K562 (cell line): ENCODE measurements at regions not wholly inside any gene's neighbourhood (a gene's known extent, or its start where the extent isn't known, plus 50 kb on each side); places are given as distances from the start of the nearest gene placed in this dataset.

Source experiments
- ATAC-seq: fragments of 200-7000 bp; cut with Tn5 transposase; 3 replicates; pipeline ENCODE4 v1.9.1; 2020; ENCODE audit warnings: moderate library complexity
- BruUV-seq: library from RNA; stranded (reverse); fragments of 400-500 nt; replicated peaks from 2 replicates; lab custom pipeline; 2021; lab: Mats Ljungman, UMichigan
- CTCF ChIA-PET: fragments of 300-600 bp; formaldehyde crosslinking; extraction: SDS; loops from one replicate; lab custom pipeline; 2021; ENCODE audit warnings: low intra/inter-chr PET ratio; lab: Yijun Ruan, JAX
- POLR2A ChIA-PET: fragments of 300-600, 350-650 bp; sonication (Branson Sonifier 250); formaldehyde crosslinking; extraction: SDS; loops from one replicate; lab custom pipeline; 2021; ENCODE audit warnings: antibody characterized with exemption, inconsistent platforms; lab: Yijun Ruan, JAX
- DNase-seq, 4 experiments: peaks; one replicate each; pipeline versions ENCODE4 v3.0.0 to v3.0.0-alpha.2; 2011 to 2018; ENCODE audit warnings: low spot score in 3 of 4, mixed read lengths in 3 of 4; ENCODE audit errors: extremely low read depth in 1 of 4
- FAIRE-seq: peaks from 2 replicates; lab custom pipeline; 2011; peaks lifted over from hg19 to GRCh38; lab: Jason Lieb, UNC
- H2AFZ ChIP-seq: 2 replicates; pipeline ENCODE4 v1.6.0; 2011; ENCODE audit warnings: low read depth, low read length, control low read depth, inconsistent platforms
- H3K27ac ChIP-seq: fragments of 200-600 bp; 3 replicates; pipeline ENCODE4 v1.8.0; 2011; ENCODE audit warnings: low read depth, mild to moderate bottlenecking, control low read depth, inconsistent platforms, low read length, moderate library complexity, mixed read lengths; ENCODE audit errors: extremely low read depth
- H3K27me3 ChIP-seq, 2 experiments: fragments of 300-600 bp in 1 of 2; 2 replicates in 1 of 2; 3 replicates in 1 of 2; pipeline versions ENCODE4 v1.6.0 to v1.8.0; 2011; ENCODE audit warnings: inconsistent platforms in 2 of 2, low read length in 2 of 2, mild to moderate bottlenecking in 1 of 2, mixed read lengths in 1 of 2, moderate library complexity in 1 of 2; ENCODE audit not compliant: control insufficient read depth in 2 of 2, insufficient read depth in 2 of 2
- H3K36me3 ChIP-seq: fragments of 300-600 bp; 3 replicates; pipeline ENCODE4 v1.8.0; 2011; ENCODE audit warnings: mild to moderate bottlenecking, low read length, inconsistent platforms; ENCODE audit not compliant: control insufficient read depth, insufficient read depth
- H3K4me1 ChIP-seq, 2 experiments: fragments of 200-600 bp in 1 of 2; replicated peaks in 1 of 2; 2 replicates in 1 of 2; 3 replicates in 1 of 2; pipeline versions ENCODE4 v1.5.1 to v1.8.0; 2011; ENCODE audit warnings: inconsistent platforms in 2 of 2, low read length in 2 of 2, mild to moderate bottlenecking in 1 of 2, mixed read lengths in 1 of 2, moderate library complexity in 1 of 2; ENCODE audit not compliant: control insufficient read depth in 2 of 2, insufficient read depth in 2 of 2
- H3K4me2 ChIP-seq: 2 replicates; pipeline ENCODE4 v1.6.1; 2011; ENCODE audit warnings: low read length, control low read depth, inconsistent platforms, mixed read lengths; ENCODE audit not compliant: insufficient read depth
- H3K4me3 ChIP-seq: fragments of 200-600 bp; sonication (generic), shearing (Covaris generic); 2 replicates; pipeline ENCODE4 v1.5.1; 2016; ENCODE audit warnings: control low read depth, inconsistent platforms
- H3K79me2 ChIP-seq: fragments of 200-600 bp; 3 replicates; pipeline ENCODE4 v1.8.0; 2011; ENCODE audit warnings: low read length, inconsistent platforms; ENCODE audit not compliant: control insufficient read depth, insufficient read depth
- H3K9ac ChIP-seq, 2 experiments: 2 replicates each; pipeline versions ENCODE4 v1.6.0 to v1.6.1; 2011; ENCODE audit warnings: low read depth in 2 of 2, low read length in 2 of 2, control low read depth in 1 of 2, inconsistent platforms in 1 of 2, mild to moderate bottlenecking in 1 of 2, mixed read lengths in 1 of 2; ENCODE audit not compliant: insufficient read depth in 1 of 2
- H3K9me1 ChIP-seq: one replicate; pipeline ENCODE4 v1.6.0; 2011; ENCODE audit warnings: inconsistent platforms, mild to moderate bottlenecking, low read length, moderate library complexity; ENCODE audit not compliant: control insufficient read depth, insufficient read depth
- H3K9me3 ChIP-seq: replicated peaks from 2 replicates; pipeline ENCODE4 v1.5.1; 2011; ENCODE audit warnings: low read depth, low read length, inconsistent platforms; ENCODE audit not compliant: control insufficient read depth, insufficient read depth
- H4K20me1 ChIP-seq: replicated peaks from 2 replicates; pipeline ENCODE4 v1.6.1; 2011; ENCODE audit warnings: low read length, inconsistent platforms, mixed read lengths; ENCODE audit not compliant: control insufficient read depth, insufficient read depth
- COPS2 ChIP-seq: fragments of 450-650 bp; conservative IDR thresholded peaks from 2 replicates; pipeline ENCODE4 v1.6.1; 2016; ENCODE audit warnings: mild to moderate bottlenecking, moderate library complexity
- IFI16 ChIP-seq: fragments of 250-450 bp; sonication (Bioruptor Pico); IDR thresholded peaks from 2 replicates; pipeline ENCODE4 v2.1.2; 2022; ENCODE audit warnings: mild to moderate bottlenecking, inconsistent platforms
- RAD21 ChIP-seq, 2 experiments: fragments of 250-450 bp in 1 of 2; fragments of 450-650 bp in 1 of 2; sonication (Bioruptor Pico) in 1 of 2; formaldehyde crosslinking in 1 of 2; IDR thresholded peaks in 1 of 2; conservative IDR thresholded peaks in 1 of 2; 2 replicates each; pipeline versions ENCODE4 v1.4.0 to v1.8.0; 2020 to 2022; ENCODE audit warnings: mild to moderate bottlenecking in 2 of 2, moderate library complexity in 1 of 2
- TCF7L2 ChIP-seq: fragments of 150-350 bp; IDR thresholded peaks from 2 replicates; pipeline ENCODE4 v1.6.1; 2016; ENCODE audit warnings: low read depth, mild to moderate bottlenecking, low read length, moderate library complexity
- THRAP3 ChIP-seq: fragments of 450-650 bp; IDR thresholded peaks from 2 replicates; pipeline ENCODE4 v1.6.1; 2016; ENCODE audit warnings: mild to moderate bottlenecking, inconsistent platforms, borderline replicate concordance
- ZFP1 ChIP-seq: fragments of 450-650 bp; formaldehyde crosslinking; IDR thresholded peaks from 2 replicates; pipeline ENCODE4 v1.4.0; 2020; ENCODE audit warnings: mild to moderate bottlenecking, mixed read lengths
- ZNF217 ChIP-seq: sonication (generic); formaldehyde crosslinking; IDR thresholded peaks from 2 replicates; pipeline ENCODE4 v1.8.0; 2022; ENCODE audit warnings: mild to moderate bottlenecking, missing genetic modification reagents
- ZNF830 ChIP-seq: fragments of 250-450 bp; sonication (Bioruptor Pico); IDR thresholded peaks from 2 replicates; pipeline ENCODE4 v1.5.0; 2021; ENCODE audit warnings: mild to moderate bottlenecking
- WGBS: fragments of 100-300 bp; shearing (Covaris generic); methylation state at CpG from one replicate; pipeline ENCODE4 v1.1.6; 2016; ENCODE audit warnings: low coverage, mixed read lengths; ENCODE audit not compliant: insufficient coverage; ENCODE audit errors: missing lambda C conversion rate; 5-methylcytosine and 5-hydroxymethylcytosine counted together
- in situ Hi-C: fragments of 300-500 bp; cut with MboI; formaldehyde crosslinking; loops from 4 replicates; pipeline ENCODE4 v1.15.0; 2018; ENCODE audit warnings: inconsistent platforms, mixed read lengths
- intact Hi-C: fragments of 100-400 bp; cut with micrococcal nuclease; formaldehyde crosslinking; loops from 2 replicates; pipeline ENCODE4 v1.14.2; 2022

- no peak for DNase-seq
- Histone ChIP-seq H3K4me2 (no peak overlapping the region), H3K9me3 (no peaks in the 10 kb centered on the region), H3K36me3 (no peaks in the 10 kb centered on the region), H2AFZ (no peak overlapping the region)
- POLR2A ChIA-PET = no interaction called here
- TF ChIP-seq COPS2 (no peak), ZNF217 (CRISPR knock-in tag) (no peak), IFI16 (CRISPR knock-in tag) (no peak), RAD21 (CRISPR knock-in tag; conservative IDR thresholded peaks at IDR 0.05 in 1 of 2, IDR thresholded peaks at IDR 0.05 in 1 of 2) (no peak)
- TF ChIP-seq, all 486 proteins: peak for 0
- H3K9ac ChIP-seq = no peak overlapping the region
- no peak for ATAC-seq
- 0% methylated on average over 1 of the region's 1 CpG for WGBS
- H3K4me1 ChIP-seq = no peaks in the 10 kb centered on the region
- in situ Hi-C loops = no loop called here
- no peaks in the 10 kb centered on the region for H3K9me1 ChIP-seq
- CTCF ChIA-PET = no interaction called here
- no peaks in the 10 kb centered on the region for H4K20me1 ChIP-seq
- H3K27me3 ChIP-seq = no peaks in the 10 kb centered on the region
- H3K4me3 ChIP-seq = no peak overlapping the region
- no TSS peak for BruUV-seq
- intact Hi-C loops = no loop called here
- FAIRE-seq = no peak
- H3K79me2 ChIP-seq = no peaks in the 10 kb centered on the region
- no peak overlapping the region for H3K27ac ChIP-seq
Measured at GRCh38 chr2:56519806-56520205, 336.0 kb downstream of the CCDC85A start.

GRCh38 chr2:56522605-56523089, 338.9 kb downstream of the CCDC85A start:
- no peaks in the 10 kb centered on the region for H3K9me1 ChIP-seq
- 0% methylated on average over 5 of the region's 5 CpGs for WGBS
- FAIRE-seq (no peak), DNase-seq (no peak), ATAC-seq (no peak)
- ChIA-PET CTCF (no interaction called here), POLR2A (no interaction called here)
- H3K9ac ChIP-seq = no peak overlapping the region
- no peaks in the 10 kb centered on the region for H3K36me3 ChIP-seq
- H2AFZ ChIP-seq = no peak overlapping the region
- no peak overlapping the region for H3K4me3 ChIP-seq
- TF ChIP-seq TCF7L2 (no peak), THRAP3 (no peak), ZNF830 (CRISPR knock-in tag) (no peak), ZFP1 (CRISPR knock-in tag) (no peak)
- H3K4me1 ChIP-seq = no peaks in the 10 kb centered on the region
- H4K20me1 ChIP-seq = no peaks in the 10 kb centered on the region
- no peak overlapping the region for H3K4me2 ChIP-seq
- no peaks in the 10 kb centered on the region for H3K9me3 ChIP-seq
- BruUV-seq = no TSS peak
- intact Hi-C loops = no loop called here
- no peaks in the 10 kb centered on the region for H3K27me3 ChIP-seq
- no peaks in the 10 kb centered on the region for H3K79me2 ChIP-seq
- in situ Hi-C loops = no loop called here
- H3K27ac ChIP-seq = no peak overlapping the region
